ENCODE measurements at regions not wholly inside any gene's neighbourhood (a gene's known extent, or its start where the extent isn't known, plus 50 kb on each side); places are given as distances from the start of the nearest gene placed in this dataset.

DNA sequence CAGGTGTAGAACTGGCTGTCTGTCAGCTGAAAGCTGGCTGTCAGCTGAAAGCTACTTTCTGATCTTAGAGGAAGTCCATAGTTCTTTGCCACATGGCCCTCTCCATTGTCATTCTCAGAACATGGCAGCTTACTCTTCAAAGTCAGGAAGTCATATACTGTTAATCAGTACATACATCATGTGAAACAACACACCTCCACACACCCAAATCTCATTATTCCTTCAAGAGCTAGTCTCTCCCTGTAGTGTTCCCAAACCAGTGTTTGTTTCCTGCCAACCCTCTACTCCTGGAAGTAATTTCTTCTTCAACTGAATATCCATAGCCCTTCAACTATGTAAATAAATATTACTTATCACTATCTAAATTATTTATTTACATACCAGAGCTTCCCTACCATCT, 58.9 kb downstream of the OR5AK2 start:
- Mint-ChIP-seq H3K4me3 (no peak overlapping the region), H3K4me1 (no peaks in the 10 kb centered on the region), H3K27me3 (ENCODE audit: low read depth in 2 of 2) (no peaks in the 10 kb centered on the region), H3K9me3 (peaks cover 2 to 5% of the 10 kb centered on the region in 2 donors), H3K36me3 (no peaks in the 10 kb centered on the region), H3K27ac (no peak overlapping the region)
- Histone ChIP-seq H3K4me1 (ENCODE audit: control insufficient read depth, insufficient read depth, low read length) (no peaks in the 10 kb centered on the region), H3K4me3 (ENCODE audit: low read length) (no peak overlapping the region), H3K27me3 (ENCODE audit: control insufficient read depth, insufficient read depth, low read length) (no peaks in the 10 kb centered on the region), H3K27ac (ENCODE audit: low read length) (no peak overlapping the region), H3K9me3 (ENCODE audit: control insufficient read depth, insufficient read depth, low read length) (no peaks in the 10 kb centered on the region), H3K36me3 (ENCODE audit: control insufficient read depth, insufficient read depth, low read length) (no peaks in the 10 kb centered on the region)
- TF ChIP-seq, protein P1, sequence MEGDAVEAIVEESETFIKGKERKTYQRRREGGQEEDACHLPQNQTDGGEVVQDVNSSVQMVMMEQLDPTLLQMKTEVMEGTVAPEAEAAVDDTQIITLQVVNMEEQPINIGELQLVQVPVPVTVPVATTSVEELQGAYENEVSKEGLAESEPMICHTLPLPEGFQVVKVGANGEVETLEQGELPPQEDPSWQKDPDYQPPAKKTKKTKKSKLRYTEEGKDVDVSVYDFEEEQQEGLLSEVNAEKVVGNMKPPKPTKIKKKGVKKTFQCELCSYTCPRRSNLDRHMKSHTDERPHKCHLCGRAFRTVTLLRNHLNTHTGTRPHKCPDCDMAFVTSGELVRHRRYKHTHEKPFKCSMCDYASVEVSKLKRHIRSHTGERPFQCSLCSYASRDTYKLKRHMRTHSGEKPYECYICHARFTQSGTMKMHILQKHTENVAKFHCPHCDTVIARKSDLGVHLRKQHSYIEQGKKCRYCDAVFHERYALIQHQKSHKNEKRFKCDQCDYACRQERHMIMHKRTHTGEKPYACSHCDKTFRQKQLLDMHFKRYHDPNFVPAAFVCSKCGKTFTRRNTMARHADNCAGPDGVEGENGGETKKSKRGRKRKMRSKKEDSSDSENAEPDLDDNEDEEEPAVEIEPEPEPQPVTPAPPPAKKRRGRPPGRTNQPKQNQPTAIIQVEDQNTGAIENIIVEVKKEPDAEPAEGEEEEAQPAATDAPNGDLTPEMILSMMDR (IDR thresholded peaks at IDR 0.05): no peak
- intact Hi-C loops (cut with micrococcal nuclease): no loop called here
- ATAC-seq (no peak), DNase-seq (no peak)

DNA sequence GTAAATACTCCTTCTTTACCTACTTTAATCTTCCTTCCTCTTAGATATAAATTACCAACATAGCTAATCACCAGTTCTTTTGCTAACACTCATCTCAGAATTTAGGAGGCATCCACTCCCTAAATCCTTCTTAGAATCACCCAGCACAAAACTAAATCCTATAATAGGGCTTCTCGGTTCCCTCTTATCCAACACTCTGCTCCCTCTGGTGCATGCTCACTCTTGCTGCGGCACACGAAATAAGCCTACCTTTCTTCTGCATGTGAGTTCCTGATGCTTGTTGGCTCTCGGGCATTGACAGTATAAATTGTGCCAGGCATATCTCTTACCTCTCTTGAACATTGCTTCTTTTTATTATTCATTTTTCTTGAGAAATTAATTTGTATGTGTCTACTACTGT, 61.0 kb downstream of the OR5AK2 start:
- Mint-ChIP-seq H3K27ac (no peak overlapping the region), H3K4me3 (no peak overlapping the region)
- TF ChIP-seq, protein P1 (IDR thresholded peaks at IDR 0.05): no peak

DNA sequence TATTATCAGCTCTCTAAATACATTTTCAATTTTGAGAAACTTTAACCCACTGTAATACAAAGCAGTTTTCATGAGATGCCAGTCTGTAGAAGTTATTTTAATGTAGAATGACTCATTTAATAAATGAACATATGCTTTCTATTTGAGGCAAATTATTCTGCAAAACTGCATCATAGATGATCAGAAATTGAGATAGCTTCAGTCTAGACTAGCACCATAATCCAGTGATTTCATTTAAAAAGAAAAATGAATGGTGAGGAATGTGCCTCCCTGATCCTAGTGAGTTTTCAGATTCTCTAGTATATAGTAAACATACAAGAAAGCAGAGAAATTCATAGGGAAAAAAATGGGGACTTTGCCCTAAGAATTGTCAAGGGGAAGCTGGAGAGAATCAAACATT, 66.1 kb downstream of the OR5AK2 start:
- TF ChIP-seq, protein P1 (IDR thresholded peaks at IDR 0.05): no peak
- DNase-seq (no peak), ATAC-seq (no peak)
- no peak overlapping the region for H3K4me3 Mint-ChIP-seq
- Histone ChIP-seq H3K27ac (ENCODE audit: low read length) (no peak overlapping the region), H3K9me3 (ENCODE audit: control insufficient read depth, insufficient read depth, low read length) (no peaks in the 10 kb centered on the region), H3K27me3 (ENCODE audit: control insufficient read depth, insufficient read depth, low read length) (no peaks in the 10 kb centered on the region), H3K36me3 (ENCODE audit: control insufficient read depth, insufficient read depth, low read length) (no peaks in the 10 kb centered on the region), H3K4me1 (ENCODE audit: control insufficient read depth, insufficient read depth, low read length) (no peaks in the 10 kb centered on the region), H3K4me3 (ENCODE audit: low read length) (no peak overlapping the region)
- peaks cover 0 to 3% of the 10 kb centered on the region in 2 donors for H3K27me3 Mint-ChIP-seq (ENCODE audit: low read depth in 2 of 2)
- no peaks in the 10 kb centered on the region for H3K36me3 Mint-ChIP-seq
- no peaks in the 10 kb centered on the region for H3K4me1 Mint-ChIP-seq
- peaks cover 4 to 7% of the 10 kb centered on the region in 2 donors for H3K9me3 Mint-ChIP-seq
- intact Hi-C loops (cut with micrococcal nuclease): no loop called here
- H3K27ac Mint-ChIP-seq: no peak overlapping the region

More for the DNA sequence above, 61.0 kb downstream of the OR5AK2 start:
- Histone ChIP-seq H3K27ac (ENCODE audit: low read length) (no peak overlapping the region), H3K4me3 (ENCODE audit: low read length) (no peak overlapping the region), H3K4me1 (ENCODE audit: control insufficient read depth, insufficient read depth, low read length) (no peaks in the 10 kb centered on the region), H3K36me3 (ENCODE audit: control insufficient read depth, insufficient read depth, low read length) (no peaks in the 10 kb centered on the region), H3K9me3 (ENCODE audit: control insufficient read depth, insufficient read depth, low read length) (no peaks in the 10 kb centered on the region), H3K27me3 (ENCODE audit: control insufficient read depth, insufficient read depth, low read length) (no peaks in the 10 kb centered on the region)
- intact Hi-C loops (cut with micrococcal nuclease): no loop called here
- Mint-ChIP-seq H3K4me1 (no peaks in the 10 kb centered on the region), H3K27me3 (ENCODE audit: low read depth in 2 of 2) (no peaks in the 10 kb centered on the region), H3K36me3 (no peaks in the 10 kb centered on the region), H3K9me3 (peaks cover 2 to 4% of the 10 kb centered on the region in 2 donors)
- no peak for DNase-seq
- WGBS (ENCODE audit: insufficient coverage): 87% methylated on average over 4 of the region's 4 CpGs
- no peak for ATAC-seq

DNA sequence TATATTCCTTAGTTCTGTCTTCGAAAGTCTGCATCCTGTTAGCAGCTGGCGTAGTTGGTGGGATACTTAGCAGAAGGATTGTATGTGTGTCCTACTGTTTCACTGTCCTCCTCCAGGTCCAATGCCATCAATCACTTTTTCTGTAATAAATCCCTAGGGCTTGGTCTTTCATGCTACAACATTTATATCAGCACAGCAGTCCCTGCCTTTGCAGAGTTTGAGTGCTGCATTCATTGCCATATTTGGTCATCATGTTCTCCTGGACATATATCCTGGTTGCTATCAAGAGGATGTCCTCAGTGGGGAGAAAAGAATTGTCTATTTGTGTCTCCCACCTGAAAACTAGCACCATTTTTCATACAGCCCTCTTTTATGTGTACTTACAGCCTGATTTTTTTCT, 67.0 kb downstream of the OR5AK2 start:
- no peak overlapping the region for H3K27ac ChIP-seq (ENCODE audit: low read length)
- TF ChIP-seq, protein P1 (IDR thresholded peaks at IDR 0.05): no peak
- no peaks in the 10 kb centered on the region for H3K36me3 ChIP-seq (ENCODE audit: control insufficient read depth, insufficient read depth, low read length)
- H3K4me3 Mint-ChIP-seq: no peak overlapping the region
- 83% methylated on average over 1 of the region's 2 CpGs for WGBS (ENCODE audit: insufficient coverage)
- intact Hi-C loops (cut with micrococcal nuclease): no loop called here
- H3K9me3 ChIP-seq (ENCODE audit: control insufficient read depth, insufficient read depth, low read length): no peaks in the 10 kb centered on the region
- H3K9me3 Mint-ChIP-seq: peaks cover 4 to 9% of the 10 kb centered on the region in 2 donors
- no peaks in the 10 kb centered on the region for H3K27me3 ChIP-seq (ENCODE audit: control insufficient read depth, insufficient read depth, low read length)
- no peak overlapping the region for H3K27ac Mint-ChIP-seq
- no peaks in the 10 kb centered on the region for H3K36me3 Mint-ChIP-seq
- no peaks in the 10 kb centered on the region for H3K4me1 Mint-ChIP-seq
- ATAC-seq (no peak), DNase-seq (no peak)
- H3K4me1 ChIP-seq (ENCODE audit: control insufficient read depth, insufficient read depth, low read length): no peaks in the 10 kb centered on the region
- peaks cover 0 to 3% of the 10 kb centered on the region in 2 donors for H3K27me3 Mint-ChIP-seq (ENCODE audit: low read depth in 2 of 2)
- H3K4me3 ChIP-seq (ENCODE audit: low read length): no peak overlapping the region

Data from natural killer cell (primary cell).